ENCODE measurements at regions not wholly inside any gene's neighbourhood (a gene's known extent, or its start where the extent isn't known, plus 50 kb on each side); places are given as distances from the start of the nearest gene placed in this dataset.

GRCh38 chr6:4185846-4186245 is 50.5 kb upstream of the ECI2 start:
- no peak overlapping the region for H3K4me3 ChIP-seq (ENCODE audit: low read depth, low read length)
- no peak for TF ChIP-seq CTCF (IDR thresholded peaks at IDR 0.05; ENCODE audit: insufficient read depth, low read depth, low read length, missing control alignments)
- no peak for DNase-seq (ENCODE audit: low read depth)

GRCh38 chr6:4185419-4185818 is 50.0 kb upstream of the ECI2 start:
- DNase-seq (ENCODE audit: low read depth), result peak; percentile 8
- TF ChIP-seq CTCF (IDR thresholded peaks at IDR 0.05; ENCODE audit: insufficient read depth, low read depth, low read length, missing control alignments), result no peak
- no peak overlapping the region for H3K4me3 ChIP-seq (ENCODE audit: low read depth, low read length)

Data from GM12865 (cell line).